Right cardiac atrium (tissue), 5 donors: ENCODE measurements at regions not wholly inside any gene's neighbourhood (a gene's known extent, or its start where the extent isn't known, plus 50 kb on each side); places are given as distances from the start of the nearest gene placed in this dataset.

Source experiments
- ATAC-seq, 2 donors: fragments of 200-7000 bp; cut with Tn5 transposase; one replicate each; pipeline versions ENCODE4 v1.8.0 to v1.9.1; 2020; ENCODE audit warnings: moderate library complexity in 2 of 2, mild to moderate bottlenecking in 1 of 2
- DNase-seq, 3 donors: peaks; one replicate each; pipeline ENCODE4 v3.0.0-alpha.2; 2020
- H3K27ac ChIP-seq: one replicate; pipeline ENCODE4 v1.5.1; 2013; ENCODE audit warnings: mild to moderate bottlenecking, low read length, control low read depth, moderate library complexity
- H3K27me3 ChIP-seq: one replicate; pipeline ENCODE4 v1.6.1; 2013; ENCODE audit not compliant: control insufficient read depth, insufficient read depth
- H3K4me1 ChIP-seq: one replicate; pipeline ENCODE4 v1.6.1; 2013; ENCODE audit warnings: low read length; ENCODE audit not compliant: control insufficient read depth, insufficient read depth
- H3K4me3 ChIP-seq: one replicate; pipeline ENCODE4 v1.5.1; 2013; ENCODE audit warnings: low read length, control low read depth
- H3K9me3 ChIP-seq: one replicate; pipeline ENCODE4 v1.6.1; 2013; ENCODE audit warnings: low read length; ENCODE audit not compliant: control insufficient read depth
- WGBS: extraction: QIAGEN DNeasy Blood & Tissue Kit; methylation state at CpG from one replicate; pipeline ENCODE4 v1.1.7; 2013; 5-methylcytosine and 5-hydroxymethylcytosine counted together
- intact Hi-C, 4 donors: fragments of 100-400 bp; cut with DNase I; formaldehyde crosslinking; loops; one replicate each; pipeline versions ENCODE4 v1.11.0 to v1.14.0; 2022 to 2023
- donor health status: healthy with polysubstance abuse.
- donor health status: DM: no; HTN: yes; CAD: no.
- donor health status: DM: no; HTN: no; CAD: no.
- donor health status: DM: no; HTN: yes; CAD: no; lungs with severe emphysema.
- donor health status: DM: yes; HTN: yes; CAD: no.

DNA sequence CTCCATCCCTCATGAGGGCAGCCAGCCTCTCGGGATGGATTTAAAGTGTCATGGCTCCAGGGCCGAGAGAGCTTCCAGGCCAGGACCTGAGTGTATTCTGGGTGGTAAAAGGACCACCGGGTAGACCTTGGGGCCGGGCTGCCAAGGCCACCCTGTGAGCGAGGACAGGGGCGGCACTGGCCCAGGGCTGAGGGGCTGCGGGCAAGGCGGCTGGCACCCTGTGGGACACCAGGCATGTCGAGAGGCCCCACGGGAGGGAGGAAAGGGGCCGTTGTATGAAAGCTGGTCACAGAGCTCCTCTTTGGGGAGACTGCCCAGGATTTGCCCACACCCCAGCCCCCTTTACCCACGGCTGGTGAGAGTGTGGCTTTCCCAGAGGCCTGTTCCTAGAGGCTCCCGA, 92.3 kb upstream of the RTL6 start:
- WGBS: 94% methylated on average over 13 of the region's 13 CpGs
- no peak for DNase-seq
- no peaks in the 10 kb centered on the region for H3K27me3 ChIP-seq
- no peak overlapping the region for H3K4me3 ChIP-seq
- no peaks in the 10 kb centered on the region for H3K9me3 ChIP-seq
- intact Hi-C loops: no loop called here
- H3K4me1 ChIP-seq: no peaks in the 10 kb centered on the region
- ATAC-seq: no peak
- H3K27ac ChIP-seq: no peak overlapping the region

- H3K27ac ChIP-seq: no peak overlapping the region
- 89% methylated on average over 5 of the region's 5 CpGs for WGBS
- DNase-seq: peak in 1 of 3 donors; percentile 2
- H3K27me3 ChIP-seq: no peaks in the 10 kb centered on the region
- no peaks in the 10 kb centered on the region for H3K4me1 ChIP-seq
- ATAC-seq: no peak
- intact Hi-C loops: no loop called here
- no peak overlapping the region for H3K4me3 ChIP-seq
- no peaks in the 10 kb centered on the region for H3K9me3 ChIP-seq
Observed at GRCh38 chr22:44589831-44590230, 91.8 kb upstream of the RTL6 start.

GRCh38 chr22:44588348-44588747, 90.3 kb upstream of the RTL6 start:
- ATAC-seq: no peak

GRCh38 chr22:44587737-44588310, 89.8 kb upstream of the RTL6 start:
- no peaks in the 10 kb centered on the region for H3K9me3 ChIP-seq
- ATAC-seq: no peak
- DNase-seq: no peak
- H3K27me3 ChIP-seq: no peaks in the 10 kb centered on the region
- no peak overlapping the region for H3K27ac ChIP-seq
- intact Hi-C loops: no loop called here
- H3K4me3 ChIP-seq: no peak overlapping the region
- 80% methylated on average over 3 of the region's 3 CpGs for WGBS
- no peaks in the 10 kb centered on the region for H3K4me1 ChIP-seq

More at GRCh38 chr22:44588348-44588747, 90.3 kb upstream of the RTL6 start:
- no peaks in the 10 kb centered on the region for H3K4me1 ChIP-seq
- H3K9me3 ChIP-seq: no peaks in the 10 kb centered on the region
- intact Hi-C loops: no loop called here
- H3K27ac ChIP-seq: no peak overlapping the region
- 91% methylated on average over 14 of the region's 14 CpGs for WGBS
- H3K27me3 ChIP-seq: no peaks in the 10 kb centered on the region
- no peak for DNase-seq
- no peak overlapping the region for H3K4me3 ChIP-seq

- no peaks in the 10 kb centered on the region for H3K9me3 ChIP-seq
- ATAC-seq: no peak
- no peaks in the 10 kb centered on the region for H3K27me3 ChIP-seq
- no peak overlapping the region for H3K27ac ChIP-seq
- 50% methylated on average over 24 of the region's 24 CpGs for WGBS
- peak in 2 of 3 donors; percentile 21 to 22 for DNase-seq
- no peak overlapping the region for H3K4me3 ChIP-seq
- intact Hi-C loops: no loop called here
- no peaks in the 10 kb centered on the region for H3K4me1 ChIP-seq
Observed at GRCh38 chr22:44586999-44587736, 89.1 kb upstream of the RTL6 start.

- DNase-seq (peak in 2 of 3 donors; percentile 7 to 34), ATAC-seq (no peak)
- intact Hi-C loops: no loop called here
- Histone ChIP-seq H3K9me3 (no peaks in the 10 kb centered on the region), H3K27ac (no peak overlapping the region), H3K4me1 (no peaks in the 10 kb centered on the region), H3K27me3 (no peaks in the 10 kb centered on the region), H3K4me3 (no peak overlapping the region)
- WGBS: 51% methylated on average over 18 of the region's 18 CpGs
Observed at GRCh38 chr22:44586351-44586990, 88.4 kb upstream of the RTL6 start.

GRCh38 chr22:44585559-44586350, 87.7 kb upstream of the RTL6 start:
- DNase-seq: peak in 2 of 3 donors; percentile 7 to 31
- no peaks in the 10 kb centered on the region for H3K9me3 ChIP-seq
- no peaks in the 10 kb centered on the region for H3K4me1 ChIP-seq
- WGBS: 82% methylated on average over 20 of the region's 20 CpGs
- H3K4me3 ChIP-seq: no peak overlapping the region
- H3K27ac ChIP-seq: no peak overlapping the region
- intact Hi-C loops: no loop called here
- no peaks in the 10 kb centered on the region for H3K27me3 ChIP-seq
- no peak for ATAC-seq

GRCh38 chr22:44584256-44584902, 86.3 kb upstream of the RTL6 start:
- peak in 2 of 3 donors; percentile 44 to 60 for DNase-seq
- Histone ChIP-seq H3K27me3 (no peaks in the 10 kb centered on the region), H3K27ac (no peak overlapping the region), H3K9me3 (no peaks in the 10 kb centered on the region), H3K4me3 (no peak overlapping the region), H3K4me1 (no peaks in the 10 kb centered on the region)
- ATAC-seq: no peak
- intact Hi-C loops: no loop called here
- 85% methylated on average over 7 of the region's 7 CpGs for WGBS

GRCh38 chr22:44583854-44584253, 85.8 kb upstream of the RTL6 start:
- intact Hi-C loops: no loop called here
- H3K27ac ChIP-seq: no peak overlapping the region
- H3K27me3 ChIP-seq: no peaks in the 10 kb centered on the region
- no peaks in the 10 kb centered on the region for H3K9me3 ChIP-seq
- DNase-seq: peak in 1 of 3 donors; percentile 53
- no peaks in the 10 kb centered on the region for H3K4me1 ChIP-seq
- 68% methylated on average over 12 of the region's 12 CpGs for WGBS
- ATAC-seq: peak in 1 of 2 donors; percentile 26
- no peak overlapping the region for H3K4me3 ChIP-seq

DNA sequence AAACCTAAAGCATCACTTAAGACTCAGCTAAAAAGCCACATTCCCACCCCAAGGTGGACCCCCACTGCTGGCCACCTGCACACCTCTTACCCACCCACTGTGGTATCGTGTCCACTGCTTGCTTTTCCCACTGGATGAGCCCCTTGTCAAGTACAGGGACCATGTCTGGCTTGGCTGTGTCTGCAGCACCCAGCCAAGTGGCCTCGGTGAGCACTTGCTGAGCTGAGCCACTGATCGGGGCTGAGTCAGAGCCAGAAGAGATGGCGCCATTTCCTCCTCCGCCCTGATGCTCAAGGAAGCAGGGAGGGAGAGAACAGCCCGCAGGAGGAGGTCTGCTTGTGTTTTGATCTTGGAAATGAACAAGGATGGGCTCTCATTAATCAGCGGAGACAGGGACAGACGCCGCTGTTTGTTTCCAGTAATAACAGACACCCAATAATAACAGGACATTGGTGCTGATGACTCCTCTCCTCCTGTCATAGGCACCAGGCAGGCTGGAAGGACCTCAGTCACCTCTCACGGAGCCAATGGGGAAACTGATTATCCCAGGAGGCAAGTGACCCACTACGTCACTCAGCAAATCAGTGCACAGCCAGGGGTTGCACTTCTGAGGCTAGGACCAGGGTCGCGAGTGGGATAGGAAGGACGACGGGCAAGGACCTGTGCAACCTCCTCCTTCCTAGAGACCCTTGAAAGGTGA, 85.2 kb upstream of the RTL6 start:
- Histone ChIP-seq H3K4me1 (no peaks in the 10 kb centered on the region), H3K9me3 (no peaks in the 10 kb centered on the region), H3K27me3 (no peaks in the 10 kb centered on the region), H3K4me3 (no peak overlapping the region), H3K27ac (no peak overlapping the region)
- 39% methylated on average over 15 of the region's 15 CpGs for WGBS
- intact Hi-C loops: no loop called here
- ATAC-seq: peak in 1 of 2 donors; percentile 53
- no peak for DNase-seq
